H9 (cell line): ENCODE measurements at regions not wholly inside any gene's neighbourhood (a gene's known extent, or its start where the extent isn't known, plus 50 kb on each side); places are given as distances from the start of the nearest gene placed in this dataset.

Experiments
- DNase-seq: peaks from one replicate; pipeline ENCODE4 v3.0.0-alpha.2; 2017
- H2AFZ ChIP-seq: one replicate; pipeline ENCODE4 v1.6.1; 2013; ENCODE audit warnings: mild to moderate bottlenecking, low read length, control low read depth, moderate library complexity
- H2AK5ac ChIP-seq: 2 replicates; pipeline ENCODE4 v1.6.1; 2013; ENCODE audit warnings: low read length, control low read depth, mixed read lengths; ENCODE audit not compliant: insufficient read length
- H2BK120ac ChIP-seq: one replicate; pipeline ENCODE4 v1.6.1; 2013; ENCODE audit warnings: low read depth, mild to moderate bottlenecking, low read length, control low read depth, inconsistent platforms; ENCODE audit not compliant: poor library complexity, severe bottlenecking
- H2BK12ac ChIP-seq: 2 replicates; pipeline ENCODE4 v1.6.1; 2013; ENCODE audit warnings: low read length, control low read depth, mixed read lengths, low read depth; ENCODE audit not compliant: insufficient read length
- H2BK15ac ChIP-seq: 2 replicates; pipeline ENCODE4 v1.6.1; 2013; ENCODE audit warnings: low read depth, low read length, control low read depth
- H2BK20ac ChIP-seq: one replicate; pipeline ENCODE4 v1.6.1; 2013; ENCODE audit warnings: low read depth, mild to moderate bottlenecking, low read length, control low read depth, inconsistent platforms; ENCODE audit not compliant: poor library complexity, severe bottlenecking
- H2BK5ac ChIP-seq: 2 replicates; pipeline ENCODE4 v1.6.1; 2013; ENCODE audit warnings: low read length, control low read depth, mixed read lengths; ENCODE audit not compliant: insufficient read length
- H3K14ac ChIP-seq: 2 replicates; pipeline ENCODE4 v1.6.1; 2013; ENCODE audit warnings: low read length, control low read depth; ENCODE audit not compliant: insufficient read depth
- H3K18ac ChIP-seq: 2 replicates; pipeline ENCODE4 v1.6.1; 2013; ENCODE audit warnings: low read depth, mild to moderate bottlenecking, mixed read lengths, low read length, control low read depth; ENCODE audit not compliant: insufficient read length
- H3K23ac ChIP-seq: 2 replicates; pipeline ENCODE4 v1.6.1; 2013; ENCODE audit warnings: low read length, control low read depth, mixed read lengths, low read depth; ENCODE audit not compliant: insufficient read length
- H3K23me2 ChIP-seq: 2 replicates; pipeline ENCODE4 v1.6.1; 2013; ENCODE audit warnings: low read depth, mild to moderate bottlenecking, mixed read lengths, low read length, control low read depth; ENCODE audit not compliant: insufficient read length, poor library complexity, severe bottlenecking
- H3K27ac ChIP-seq: 2 replicates; pipeline ENCODE4 v1.5.1; 2013; ENCODE audit warnings: low read length, control low read depth, mixed read lengths, low read depth; ENCODE audit not compliant: insufficient read length
- H3K27me3 ChIP-seq: 2 replicates; pipeline ENCODE4 v1.6.1; 2013; ENCODE audit warnings: low read length, control low read depth, inconsistent platforms; ENCODE audit not compliant: insufficient read depth
- H3K4ac ChIP-seq: 2 replicates; pipeline ENCODE4 v1.6.1; 2013; ENCODE audit warnings: low read depth, mild to moderate bottlenecking, control low read depth, inconsistent platforms, low read length, moderate library complexity
- H3K4me1 ChIP-seq: 2 replicates; pipeline ENCODE4 v1.6.1; 2013; ENCODE audit warnings: low read length, control low read depth, inconsistent platforms; ENCODE audit not compliant: insufficient read depth
- H3K4me2 ChIP-seq: 2 replicates; pipeline ENCODE4 v1.6.1; 2013; ENCODE audit warnings: low read length, control low read depth, mixed read lengths; ENCODE audit not compliant: insufficient read length, insufficient read depth
- H3K56ac ChIP-seq: 2 replicates; pipeline ENCODE4 v1.6.1; 2013; ENCODE audit warnings: low read depth, mild to moderate bottlenecking, mixed read lengths, low read length, control low read depth; ENCODE audit not compliant: insufficient read length
- H3K79me1 ChIP-seq: 2 replicates; pipeline ENCODE4 v1.6.1; 2013; ENCODE audit warnings: low read depth, mild to moderate bottlenecking, moderate library complexity, low read length, control low read depth, inconsistent platforms; ENCODE audit not compliant: insufficient read depth, poor library complexity, severe bottlenecking
- H3K79me2 ChIP-seq: 2 replicates; pipeline ENCODE4 v1.6.1; 2013; ENCODE audit warnings: low read length, control low read depth, inconsistent platforms; ENCODE audit not compliant: insufficient read depth
- H3K9ac ChIP-seq: 2 replicates; pipeline ENCODE4 v1.6.1; 2013; ENCODE audit warnings: low read length, control low read depth, mixed read lengths; ENCODE audit not compliant: insufficient read length; ENCODE audit errors: extremely low read depth
- H3K9me3 ChIP-seq: one replicate; pipeline ENCODE4 v1.6.1; 2013; ENCODE audit warnings: low read depth, low read length, inconsistent platforms; ENCODE audit not compliant: control insufficient read depth
- H3T11ph ChIP-seq: one replicate; pipeline ENCODE4 v1.6.1; 2013; ENCODE audit warnings: mild to moderate bottlenecking, low read length, control low read depth, inconsistent platforms
- H4K20me1 ChIP-seq: one replicate; pipeline ENCODE4 v1.6.1; 2013; ENCODE audit not compliant: control insufficient read depth, insufficient read length, insufficient read depth
- H4K5ac ChIP-seq: 2 replicates; pipeline ENCODE4 v1.6.1; 2013; ENCODE audit warnings: low read depth, mild to moderate bottlenecking, mixed read lengths, low read length, control low read depth; ENCODE audit not compliant: insufficient read length
- H4K8ac ChIP-seq: replicated peaks from 2 replicates; pipeline ENCODE4 v1.6.1; 2013; ENCODE audit warnings: low read length, control low read depth, mixed read lengths, low read depth; ENCODE audit not compliant: insufficient read length
- H4K91ac ChIP-seq: 2 replicates; pipeline ENCODE4 v1.6.1; 2013; ENCODE audit warnings: low read depth, mild to moderate bottlenecking, moderate library complexity, mixed read lengths, low read length, control low read depth; ENCODE audit not compliant: insufficient read length
- H3K27ac Mint-ChIP-seq, 3 experiments: 2 replicates in 2 of 3; 3 replicates in 1 of 3; pipeline ENCODE4 v1.8.0; 2020 to 2021; ENCODE audit warnings: mixed read lengths in 3 of 3, mild to moderate bottlenecking in 1 of 3, moderate library complexity in 1 of 3
- H3K27me3 Mint-ChIP-seq: 2 replicates; pipeline ENCODE4 v1.8.0; 2021; ENCODE audit warnings: low read depth, mild to moderate bottlenecking, moderate library complexity, mixed read lengths
- H3K36me3 Mint-ChIP-seq, 3 experiments: 2 replicates in 2 of 3; 3 replicates in 1 of 3; pipeline ENCODE4 v1.8.0; 2020 to 2021; ENCODE audit warnings: low read depth in 3 of 3, mixed read lengths in 3 of 3; ENCODE audit not compliant: insufficient read depth in 1 of 3
- H3K4me1 Mint-ChIP-seq, 2 experiments: 2 replicates each; pipeline ENCODE4 v1.8.0; 2020; ENCODE audit warnings: mixed read lengths in 2 of 2
- H3K4me3 Mint-ChIP-seq, 2 experiments: 2 replicates in 1 of 2; 3 replicates in 1 of 2; pipeline ENCODE4 v1.8.0; 2020 to 2021; ENCODE audit warnings: mild to moderate bottlenecking in 2 of 2, mixed read lengths in 2 of 2, moderate library complexity in 1 of 2
- H3K9me3 Mint-ChIP-seq, 2 experiments: 2 replicates in 1 of 2; 3 replicates in 1 of 2; pipeline ENCODE4 v1.8.0; 2020; ENCODE audit warnings: mild to moderate bottlenecking in 2 of 2, mixed read lengths in 2 of 2, moderate library complexity in 1 of 2
- WGBS: extraction: QIAGEN DNeasy Blood & Tissue Kit; methylation state at CpG from one replicate; pipeline ENCODE4 v1.1.7; 2013; ENCODE audit warnings: missing lambda C conversion rate, low lambda C conversion rate, mixed read lengths; ENCODE audit not compliant: insufficient read length; ENCODE audit errors: extremely low coverage; 5-methylcytosine and 5-hydroxymethylcytosine counted together
- TF ChIP-seq, protein P1 (sequence below): fragments of 200-600 bp; sonication (generic); conservative IDR thresholded peaks from 3 replicates; pipeline ENCODE4 v1.8.0; 2021; ENCODE audit warnings: antibody characterized with exemption, mild to moderate bottlenecking

GRCh38 chr10:110357871-110358270 is 53.2 kb upstream of the SMNDC1 start:
- Mint-ChIP-seq H3K27ac (peak overlapping the region in 1 of 3 experiments; percentile 59; a peak in 1 of 7 replicates), H3K36me3 (no peaks in the 10 kb centered on the region; a peak in 1 of 7 replicates), H3K4me1 (peaks cover 37 to 45% of the 10 kb centered on the region in 2 experiments), H3K9me3 (no peaks in the 10 kb centered on the region; a peak in 2 of 5 replicates), H3K27me3 (no peaks in the 10 kb centered on the region; the same call in none of the 2 replicates), H3K4me3 (no peak overlapping the region; a peak in 1 of 5 replicates)
- Histone ChIP-seq H4K20me1 (no peaks in the 10 kb centered on the region), H4K91ac (no peak overlapping the region), H3K27ac (no peak overlapping the region), H3K23ac (no peak overlapping the region), H4K5ac (no peak overlapping the region), H3T11ph (no peak overlapping the region), H3K27me3 (no peaks in the 10 kb centered on the region), H3K4me1 (peaks cover 16% of the 10 kb centered on the region), H3K4ac (no peak overlapping the region), H2BK12ac (no peak overlapping the region), H3K23me2 (no peaks in the 10 kb centered on the region), H2BK120ac (no peak overlapping the region), H2BK5ac (no peak overlapping the region), H2AFZ (no peak overlapping the region), H2BK20ac (no peak overlapping the region), H3K14ac (no peak overlapping the region), H3K79me2 (no peaks in the 10 kb centered on the region), H2BK15ac (no peak overlapping the region), H3K79me1 (no peaks in the 10 kb centered on the region), H3K18ac (no peak overlapping the region), H3K9me3 (no peaks in the 10 kb centered on the region), H4K8ac (no peak overlapping the region), H3K56ac (no peak overlapping the region), H2AK5ac (no peak overlapping the region), H3K9ac (no peak overlapping the region), H3K4me2 (no peak overlapping the region)
- WGBS = no CpG with 5 or more reads among the region's 9 CpGs
- DNase-seq = no peak
- TF ChIP-seq, protein P1, sequence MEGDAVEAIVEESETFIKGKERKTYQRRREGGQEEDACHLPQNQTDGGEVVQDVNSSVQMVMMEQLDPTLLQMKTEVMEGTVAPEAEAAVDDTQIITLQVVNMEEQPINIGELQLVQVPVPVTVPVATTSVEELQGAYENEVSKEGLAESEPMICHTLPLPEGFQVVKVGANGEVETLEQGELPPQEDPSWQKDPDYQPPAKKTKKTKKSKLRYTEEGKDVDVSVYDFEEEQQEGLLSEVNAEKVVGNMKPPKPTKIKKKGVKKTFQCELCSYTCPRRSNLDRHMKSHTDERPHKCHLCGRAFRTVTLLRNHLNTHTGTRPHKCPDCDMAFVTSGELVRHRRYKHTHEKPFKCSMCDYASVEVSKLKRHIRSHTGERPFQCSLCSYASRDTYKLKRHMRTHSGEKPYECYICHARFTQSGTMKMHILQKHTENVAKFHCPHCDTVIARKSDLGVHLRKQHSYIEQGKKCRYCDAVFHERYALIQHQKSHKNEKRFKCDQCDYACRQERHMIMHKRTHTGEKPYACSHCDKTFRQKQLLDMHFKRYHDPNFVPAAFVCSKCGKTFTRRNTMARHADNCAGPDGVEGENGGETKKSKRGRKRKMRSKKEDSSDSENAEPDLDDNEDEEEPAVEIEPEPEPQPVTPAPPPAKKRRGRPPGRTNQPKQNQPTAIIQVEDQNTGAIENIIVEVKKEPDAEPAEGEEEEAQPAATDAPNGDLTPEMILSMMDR = no peak
